NCI-H2171 treated with DMSO at 0.1 percent for 48 hours (cell line): ENCODE measurements at regions not wholly inside any gene's neighbourhood (a gene's known extent, or its start where the extent isn't known, plus 50 kb on each side); places are given as distances from the start of the nearest gene placed in this dataset.
"Not testable (repeated sequence)": the region's sequence is repeated elsewhere in the genome, so short reads cannot be mapped to it uniquely, and the experiment has no call there.

Experiments used
- DNase-seq: peaks from one replicate; lab custom pipeline; 2025; lab: John Stamatoyannopoulos, UW

GRCh38 chr6:97347111-97347510 lies 64.1 kb upstream of the MMS22L start:
- DNase-seq = no peak

GRCh38 chr6:97361286-97361685 lies 78.3 kb upstream of the MMS22L start:
- DNase-seq = no peak

DNA sequence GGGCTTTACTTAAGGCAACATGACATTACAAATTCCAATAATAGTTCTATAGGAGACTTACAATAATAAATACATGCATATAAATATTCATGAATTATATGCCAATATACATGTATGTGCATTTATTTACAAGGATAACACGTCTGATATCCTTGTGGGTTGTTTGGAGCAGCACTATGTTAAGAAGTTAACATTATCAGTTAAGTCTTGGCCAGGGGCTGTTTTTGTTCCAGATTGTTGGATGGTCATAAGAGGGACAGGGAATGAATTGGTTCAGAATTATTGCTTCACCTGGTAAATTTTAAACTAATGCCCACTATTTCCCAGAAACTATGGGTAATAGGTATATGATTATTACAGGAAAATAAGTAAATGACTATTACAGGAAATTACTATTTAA lies 81.3 kb upstream of the MMS22L start:
- DNase-seq = no peak

DNA sequence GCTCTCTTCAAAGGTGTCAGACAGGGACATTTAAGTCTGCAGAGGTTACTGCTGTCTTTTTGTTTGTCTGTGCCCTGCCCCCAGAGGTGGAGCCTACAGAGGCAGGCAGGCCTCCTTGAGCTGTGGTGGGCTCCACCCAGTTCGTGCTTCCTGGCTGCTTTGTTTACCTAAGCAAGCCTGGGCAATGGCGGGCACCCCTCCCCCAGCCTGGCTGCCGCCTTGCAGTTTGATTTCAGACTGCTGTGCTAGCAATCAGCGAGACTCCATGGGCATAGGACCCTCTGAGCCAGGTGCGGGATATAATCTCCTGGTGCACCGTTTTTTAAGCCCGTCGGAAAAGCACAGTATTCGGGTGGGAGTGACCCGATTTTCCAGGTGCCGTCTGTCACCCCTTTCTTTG lies 99.1 kb upstream of the MMS22L start:
- not testable (repeated sequence) for DNase-seq

GRCh38 chr6:97392735-97393134 lies 109.7 kb upstream of the MMS22L start:
- no peak for DNase-seq

DNA sequence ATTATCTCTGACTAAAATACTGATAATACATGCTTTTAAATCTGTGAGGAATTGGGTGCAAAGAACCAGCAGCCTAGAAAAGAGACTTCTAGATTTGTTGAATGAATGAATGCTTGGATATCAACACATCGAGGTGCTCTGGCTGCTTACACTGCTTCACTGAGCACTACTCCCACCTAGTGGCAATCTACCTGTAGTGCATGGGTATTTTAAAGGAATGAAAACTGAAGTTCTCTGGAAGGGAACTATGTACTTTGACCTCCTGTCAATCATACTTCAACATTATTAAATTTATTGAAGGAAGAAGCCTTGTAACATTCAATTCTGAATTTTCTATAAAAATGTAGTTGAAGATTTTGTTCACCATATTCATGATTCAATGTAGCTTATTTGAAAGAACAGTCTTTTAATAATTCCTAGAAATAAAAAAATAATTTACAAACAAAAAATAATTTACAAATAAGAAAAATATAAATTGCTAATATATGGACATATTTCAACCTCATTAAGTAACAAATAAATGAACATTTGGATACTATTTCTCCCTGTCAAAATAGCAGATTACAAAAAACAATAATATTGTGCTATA lies 111.2 kb upstream of the MMS22L start:
- peak; percentile 63 for DNase-seq

DNA sequence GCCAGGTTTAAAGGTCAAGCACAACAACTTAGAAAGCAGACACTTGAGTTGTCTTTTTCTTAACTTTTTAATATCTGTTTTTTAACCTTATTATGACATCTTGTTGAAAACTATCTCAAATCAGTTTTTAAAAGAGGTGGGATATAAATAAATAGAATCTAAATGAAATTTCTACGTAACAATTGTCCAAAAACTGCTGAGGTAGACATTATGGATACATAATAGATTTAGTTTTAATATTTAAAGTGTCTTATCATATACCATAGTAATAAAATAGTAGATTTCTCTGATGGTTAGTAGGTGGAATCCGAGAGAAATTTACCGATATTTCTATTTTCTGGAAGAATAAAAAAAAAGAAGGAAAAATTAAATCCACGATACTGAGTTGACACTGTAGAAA lies 113.9 kb upstream of the MMS22L start:
- DNase-seq = no peak

GRCh38 chr6:97399208-97399607 lies 116.2 kb upstream of the MMS22L start:
- no peak for DNase-seq

GRCh38 chr6:97401533-97401932 lies 118.5 kb upstream of the MMS22L start:
- DNase-seq = no peak

DNA sequence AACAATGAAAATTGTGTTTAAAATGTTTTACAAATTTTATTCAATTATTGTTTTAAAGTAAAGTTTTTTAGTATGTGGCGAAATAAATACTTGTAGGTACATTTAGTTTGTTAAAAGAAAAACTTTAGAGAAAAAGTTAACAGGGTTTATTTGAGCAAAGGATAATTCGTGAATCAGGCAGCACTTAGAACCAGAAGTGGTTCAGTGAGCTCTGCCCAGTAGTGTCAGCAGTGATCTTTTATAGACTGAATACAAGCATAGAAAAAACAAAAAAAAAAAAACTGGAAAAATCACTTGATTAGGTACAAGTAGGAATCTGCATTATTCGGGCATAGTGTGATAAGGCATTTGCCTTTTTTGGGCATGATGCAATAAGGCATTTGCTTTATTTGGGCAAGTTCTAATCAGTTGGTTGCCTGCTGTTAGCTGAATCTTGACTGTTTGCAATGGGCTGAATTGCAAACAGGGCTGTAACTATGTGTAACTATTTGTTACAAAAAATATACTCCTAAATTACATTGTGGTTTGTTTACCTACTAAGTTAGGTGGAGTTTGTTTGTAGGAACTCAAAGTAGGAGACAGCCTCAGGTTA lies 122.9 kb upstream of the MMS22L start:
- DNase-seq = no peak

DNA sequence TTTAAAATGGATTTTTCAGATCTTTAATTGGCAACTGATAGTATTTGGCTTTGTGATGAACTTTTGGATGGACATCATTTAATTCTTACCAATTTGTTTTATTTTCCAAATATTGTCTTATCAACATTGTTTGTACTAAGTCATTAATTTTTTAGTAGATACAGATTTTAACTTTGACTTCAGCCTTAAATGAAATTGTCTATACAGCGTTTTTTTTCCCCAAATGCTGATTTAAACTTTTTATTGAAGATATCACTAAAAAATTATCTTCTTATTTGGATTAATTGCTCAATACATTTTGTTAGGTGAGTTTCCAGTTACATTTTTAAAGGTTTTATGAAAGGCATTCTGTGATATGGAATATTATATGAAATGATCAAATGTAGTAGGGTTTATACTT lies 123.6 kb upstream of the MMS22L start:
- DNase-seq = no peak

DNA sequence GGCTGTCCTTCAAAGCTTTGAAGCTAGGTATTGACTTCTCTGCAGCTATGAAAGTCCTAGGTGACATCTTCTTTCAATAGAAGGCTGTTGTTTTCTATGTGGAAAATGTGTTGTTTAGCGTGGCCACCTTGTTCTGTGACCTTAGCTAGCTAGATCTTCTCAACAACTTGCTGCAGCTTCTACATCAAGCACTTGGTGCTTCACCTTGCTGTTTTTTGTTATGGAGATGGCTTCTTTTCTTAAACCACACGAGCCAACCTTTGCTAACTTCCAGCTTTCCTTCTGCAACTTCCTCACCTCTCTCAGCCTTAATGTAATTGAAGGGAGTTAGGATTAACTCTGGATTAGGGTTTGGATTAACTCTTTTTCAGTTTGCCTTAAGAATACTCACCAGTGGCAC lies 128.6 kb upstream of the MMS22L start:
- no peak for DNase-seq

DNA sequence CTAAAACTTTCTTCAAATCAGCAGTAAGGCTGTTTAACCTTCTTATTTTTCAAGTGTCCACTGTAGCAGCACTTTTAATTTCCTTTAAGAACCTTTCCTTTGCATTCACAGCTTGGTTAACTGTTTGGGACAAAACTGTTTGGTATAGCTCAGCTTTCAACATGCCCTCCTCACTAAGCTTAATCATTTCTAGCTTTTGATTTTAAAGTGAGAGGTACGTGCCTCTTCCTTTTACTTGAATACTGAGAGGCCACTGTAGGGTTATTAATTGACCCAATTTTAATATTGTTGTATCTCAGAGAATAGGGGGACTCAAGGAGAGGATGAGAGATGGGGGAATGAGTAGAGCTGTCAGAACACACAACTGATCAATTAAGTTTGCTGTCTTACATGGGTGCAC lies 129.5 kb upstream of the MMS22L start:
- no peak for DNase-seq

- DNase-seq = no peak
Measured at GRCh38 chr6:97422171-97422570, 139.2 kb upstream of the MMS22L start.

DNA sequence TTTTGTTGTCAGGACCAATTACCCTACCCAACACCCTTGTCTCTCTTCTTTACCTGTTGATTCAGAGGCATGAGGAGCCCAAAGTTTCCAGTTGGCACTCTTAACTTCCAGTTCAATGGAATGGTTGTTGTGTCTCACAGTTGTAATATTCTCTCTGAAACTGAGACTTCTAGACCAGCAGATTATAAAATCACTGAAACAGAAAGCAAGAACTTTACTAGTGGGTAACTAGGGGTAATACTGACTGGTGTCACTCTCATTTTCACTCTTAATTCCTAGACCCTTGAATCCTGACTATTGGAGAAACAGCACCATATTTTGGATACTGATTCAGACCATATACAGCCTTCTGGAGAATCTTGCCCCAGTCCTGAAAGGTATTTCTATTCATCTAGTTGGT lies 140.2 kb upstream of the MMS22L start:
- no peak for DNase-seq

DNA sequence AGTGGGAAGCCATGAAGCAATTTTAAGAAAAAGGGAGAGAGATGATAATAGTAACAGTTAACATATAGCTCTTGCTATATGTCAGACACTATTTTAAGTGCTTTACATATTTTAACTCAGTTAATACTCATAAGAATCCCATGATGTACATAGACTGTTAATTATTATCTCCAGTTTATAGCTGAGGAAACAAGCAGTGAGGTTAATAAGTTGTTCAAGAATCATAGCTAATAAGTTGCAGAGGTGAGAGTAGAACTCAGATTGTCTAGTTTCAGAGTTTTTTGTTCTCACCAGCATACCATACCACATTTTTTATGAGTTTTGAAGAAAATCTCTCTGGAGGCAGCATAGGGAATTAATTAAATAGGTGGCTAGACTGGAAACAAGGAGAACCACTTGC lies 144.6 kb upstream of the MMS22L start:
- no peak for DNase-seq

DNA sequence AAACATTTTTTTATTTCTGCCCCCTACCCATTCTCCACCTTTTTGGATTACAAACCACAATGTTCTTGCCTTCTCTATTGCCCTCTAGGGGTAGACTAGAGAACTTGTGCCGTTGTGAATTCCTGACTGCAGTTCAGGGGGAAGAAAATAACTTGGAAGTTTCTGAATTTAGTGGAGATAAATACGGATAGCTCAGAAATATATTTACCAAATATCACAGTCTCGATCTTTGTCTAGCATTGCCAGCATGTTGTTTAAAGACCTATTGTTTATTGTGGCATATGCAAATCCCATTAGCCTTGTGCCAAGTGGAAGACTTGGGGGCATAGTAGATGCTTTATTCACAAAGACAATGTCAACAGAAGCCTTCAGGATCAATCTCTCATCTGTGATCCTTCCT lies 154.1 kb upstream of the MMS22L start:
- DNase-seq = peak; percentile 49

DNA sequence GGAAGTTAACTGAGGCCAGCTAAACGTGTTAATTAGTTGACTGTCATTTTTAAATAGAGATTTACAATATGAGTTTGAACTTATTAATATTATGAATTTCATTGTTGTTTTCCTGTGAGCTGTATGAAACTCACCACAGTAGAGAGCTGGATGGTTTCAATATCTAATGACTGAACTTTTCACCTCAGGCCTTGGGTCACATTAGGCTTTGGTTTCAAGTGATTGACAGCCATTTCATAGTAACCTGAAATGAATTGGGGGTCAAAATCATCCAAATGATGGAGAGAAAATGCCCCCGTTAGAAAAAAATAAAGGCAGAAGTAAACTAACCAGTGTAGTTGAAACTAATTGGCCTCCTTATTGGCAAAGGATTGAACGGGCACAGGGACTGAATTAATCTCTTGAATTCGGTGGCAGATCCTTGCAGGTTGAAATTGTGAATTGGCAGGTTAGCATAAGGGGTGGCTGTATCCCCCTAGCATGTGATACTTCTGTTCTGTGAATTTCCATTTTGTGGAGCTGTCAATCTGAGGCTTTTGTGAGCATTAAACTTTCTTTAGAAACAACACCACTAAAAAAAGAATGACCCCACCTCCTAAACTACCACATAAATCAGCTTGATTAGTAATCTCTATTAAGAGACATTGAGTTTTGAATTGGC lies 155.1 kb upstream of the MMS22L start:
- DNase-seq = no peak

- peak; percentile 20 for DNase-seq
Measured at GRCh38 chr6:97440590-97441176, 157.7 kb upstream of the MMS22L start.

DNA sequence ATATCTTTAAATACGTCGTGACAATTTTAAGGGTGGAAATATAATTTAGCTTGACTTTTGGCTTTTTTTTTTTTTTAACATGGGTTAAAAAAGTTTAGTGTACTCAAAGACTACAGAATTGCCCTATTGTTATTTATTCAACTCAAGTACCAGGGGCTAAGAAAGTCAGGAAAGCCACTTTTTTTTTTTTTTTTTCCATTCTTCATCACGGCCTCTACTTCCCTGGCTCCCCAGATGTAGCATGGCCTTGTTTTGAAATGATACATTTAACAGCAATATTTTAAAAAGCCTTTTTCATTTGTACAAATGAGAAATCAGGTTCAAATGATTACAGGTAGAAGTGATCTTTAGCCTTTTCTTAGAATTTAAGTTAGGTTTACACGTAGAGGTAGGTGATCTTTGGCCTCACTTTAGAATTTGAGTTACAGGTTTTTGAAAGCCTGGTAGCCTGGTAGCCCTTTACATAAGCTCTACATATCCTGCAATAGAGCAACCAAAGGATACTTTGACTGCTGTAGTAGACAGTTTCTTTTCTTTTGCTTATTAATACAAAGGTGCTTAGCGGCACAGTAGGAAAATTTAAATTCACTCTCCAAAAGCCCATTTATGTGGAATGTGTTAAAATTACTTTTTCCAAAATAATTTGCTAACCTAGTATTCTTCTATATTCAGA lies 160.5 kb upstream of the MMS22L start:
- no peak for DNase-seq

DNA sequence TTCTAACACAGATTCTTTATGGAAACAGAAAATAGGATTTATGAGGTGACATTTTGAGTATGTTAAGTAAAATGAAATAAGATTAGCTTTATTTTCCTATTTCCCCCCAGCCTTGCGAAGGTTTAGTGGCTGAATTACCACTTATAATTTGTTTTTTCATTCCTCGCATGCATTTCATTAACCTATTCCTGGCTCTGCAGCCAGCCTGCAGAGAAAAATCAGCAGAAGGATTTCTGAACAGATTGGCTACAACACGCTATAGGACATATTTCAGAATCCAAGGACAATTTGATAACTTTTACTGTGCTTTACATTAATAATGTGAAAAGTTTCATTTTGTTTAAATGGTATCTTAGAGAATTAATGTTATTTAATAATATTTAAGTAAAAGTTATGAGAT lies 162.4 kb upstream of the MMS22L start:
- no peak for DNase-seq

DNA sequence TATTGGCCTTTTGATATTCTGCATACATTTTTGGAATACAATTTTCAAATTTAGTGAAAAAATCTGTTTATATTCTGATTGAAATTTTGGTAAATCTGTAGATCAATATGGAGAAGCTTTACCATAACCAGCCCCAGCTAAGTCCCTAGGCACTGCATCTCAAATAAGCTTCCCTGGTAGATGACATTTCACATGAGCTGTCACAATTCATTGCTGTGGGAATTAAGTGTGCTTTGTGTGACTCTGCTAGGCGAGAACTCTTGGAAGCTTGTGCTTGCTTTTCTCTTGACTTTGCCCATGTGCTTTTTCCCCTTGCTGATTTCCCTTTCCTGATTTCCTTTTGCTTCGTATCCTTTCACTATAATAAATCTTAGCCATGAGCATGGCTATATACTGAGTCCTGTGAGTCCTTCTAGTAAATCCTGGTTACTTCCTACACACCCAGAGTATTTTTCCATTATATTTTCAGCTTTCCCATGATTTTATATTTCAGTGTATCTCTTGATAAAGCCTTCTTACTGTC lies 166.5 kb upstream of the MMS22L start:
- DNase-seq = no peak

GRCh38 chr6:97450087-97450486 lies 167.1 kb upstream of the MMS22L start:
- no peak for DNase-seq
